ENCODE measurements at regions not wholly inside any gene's neighbourhood (a gene's known extent, or its start where the extent isn't known, plus 50 kb on each side); places are given as distances from the start of the nearest gene placed in this dataset.

GRCh38 chr6:24009319-24009718 lies 116.7 kb upstream of the NRSN1 start:
- H3K36me3 ChIP-seq (ENCODE audit: insufficient read depth in 1 of 2, low read depth in 1 of 2), result no peaks in the 10 kb centered on the region
- intact Hi-C loops (cut with DNase I), result no loop called here
- WGBS, 3 donors, result 44 to 62% (median 56%) methylated on average over 4 of the region's 4 CpGs
- DNase-seq (no peak), ATAC-seq (no peak)
- H3K4me3 ChIP-seq, result no peak overlapping the region
- H3K27ac ChIP-seq, result no peak overlapping the region
- H3K9me3 ChIP-seq, result no peaks in the 10 kb centered on the region
- TF ChIP-seq CTCF (IDR thresholded peaks at IDR 0.05), result no peak
- no peaks in the 10 kb centered on the region for H3K4me1 ChIP-seq
- H3K27me3 ChIP-seq (ENCODE audit: insufficient read depth in 3 of 3, low read length in 2 of 3), result no peaks in the 10 kb centered on the region

- no peak for TF ChIP-seq CTCF (IDR thresholded peaks at IDR 0.05)
- WGBS, 3 donors, result 55 to 60% (median 57%) methylated on average over 3 of the region's 3 CpGs
These were observed 115.9 kb upstream of the NRSN1 start for GRCh38 chr6:24010133-24010532.

GRCh38 chr6:24016286-24016685 lies 109.7 kb upstream of the NRSN1 start:
- ATAC-seq (no peak), DNase-seq (no peak)
- Histone ChIP-seq H3K27me3 (ENCODE audit: insufficient read depth in 3 of 3, low read length in 2 of 3) (no peaks in the 10 kb centered on the region), H3K4me1 (no peaks in the 10 kb centered on the region), H3K27ac (no peak overlapping the region), H3K4me3 (no peak overlapping the region), H3K36me3 (ENCODE audit: insufficient read depth in 1 of 2, low read depth in 1 of 2) (no peaks in the 10 kb centered on the region), H3K9me3 (no peaks in the 10 kb centered on the region)
- intact Hi-C loops (cut with DNase I), result no loop called here
- TF ChIP-seq CTCF (IDR thresholded peaks at IDR 0.05), result no peak
- WGBS, 3 donors, result 49 to 88% (median 71%) methylated on average over 2 of the region's 2 CpGs

More at GRCh38 chr6:24010133-24010532, 115.9 kb upstream of the NRSN1 start:
- Histone ChIP-seq H3K27me3 (ENCODE audit: insufficient read depth in 3 of 3, low read length in 2 of 3) (no peaks in the 10 kb centered on the region), H3K4me3 (no peak overlapping the region), H3K4me1 (no peaks in the 10 kb centered on the region), H3K9me3 (no peaks in the 10 kb centered on the region), H3K36me3 (ENCODE audit: insufficient read depth in 1 of 2, low read depth in 1 of 2) (no peaks in the 10 kb centered on the region), H3K27ac (no peak overlapping the region)
- intact Hi-C loops (cut with DNase I), result no loop called here
- no peak for ATAC-seq
- DNase-seq, result no peak

- DNase-seq (no peak), ATAC-seq (no peak)
- Histone ChIP-seq H3K4me1 (no peaks in the 10 kb centered on the region), H3K4me3 (no peak overlapping the region), H3K27me3 (ENCODE audit: insufficient read depth in 3 of 3, low read length in 2 of 3) (no peaks in the 10 kb centered on the region), H3K36me3 (ENCODE audit: insufficient read depth in 1 of 2, low read depth in 1 of 2) (no peaks in the 10 kb centered on the region), H3K9me3 (no peaks in the 10 kb centered on the region), H3K27ac (no peak overlapping the region)
- intact Hi-C loops (cut with DNase I), result no loop called here
- 91 to 96% (median 93%) methylated on average over 4 of the region's 4 CpGs for WGBS, 3 donors
- no peak for TF ChIP-seq CTCF (IDR thresholded peaks at IDR 0.05)
These were observed 109.2 kb upstream of the NRSN1 start for GRCh38 chr6:24016857-24017256.

GRCh38 chr6:24019393-24019792 lies 106.6 kb upstream of the NRSN1 start:
- Histone ChIP-seq H3K9me3 (no peaks in the 10 kb centered on the region), H3K36me3 (ENCODE audit: insufficient read depth in 1 of 2, low read depth in 1 of 2) (no peaks in the 10 kb centered on the region), H3K27ac (no peak overlapping the region), H3K4me3 (no peak overlapping the region), H3K4me1 (no peaks in the 10 kb centered on the region), H3K27me3 (ENCODE audit: insufficient read depth in 3 of 3, low read length in 2 of 3) (peaks cover 0 to 3% (median 0%) of the 10 kb centered on the region in 3 donors)
- intact Hi-C loops (cut with DNase I), result no loop called here
- no peak for TF ChIP-seq CTCF (IDR thresholded peaks at IDR 0.05)
- DNase-seq (no peak), ATAC-seq (no peak)
